SW 1271 (cell line): ENCODE measurements at regions not wholly inside any gene's neighbourhood (a gene's known extent, or its start where the extent isn't known, plus 50 kb on each side); places are given as distances from the start of the nearest gene placed in this dataset.
A peak's percentile ranks its signal among the peaks of the same experiment; 100 is the strongest.

ENCODE experiments used
- DNase-seq, 2 experiments: peaks; one replicate each; lab custom pipeline; 2025; lab: John Stamatoyannopoulos, UW

- DNase-seq, result peak; percentile 53 to 77
Observed at GRCh38 chr10:113326160-113327111, 226.4 kb upstream of the HABP2 start.

- DNase-seq, result no peak
Observed at GRCh38 chr10:113329121-113329596, 223.7 kb upstream of the HABP2 start.

- DNase-seq, result no peak
Observed at GRCh38 chr10:113331961-113332360, 220.9 kb upstream of the HABP2 start.

GRCh38 chr10:113333313-113333712 is 219.5 kb upstream of the HABP2 start:
- DNase-seq, result no peak

GRCh38 chr10:113335592-113335991 is 217.3 kb upstream of the HABP2 start:
- DNase-seq, result no peak

- no peak for DNase-seq
Observed at GRCh38 chr10:113336549-113337130, 216.2 kb upstream of the HABP2 start.

- DNase-seq, result no peak
Observed at GRCh38 chr10:113337142-113337541, 215.7 kb upstream of the HABP2 start.

GRCh38 chr10:113339121-113339520 is 213.7 kb upstream of the HABP2 start:
- no peak for DNase-seq

- no peak for DNase-seq
Observed at GRCh38 chr10:113340282-113340681, 212.6 kb upstream of the HABP2 start.

GRCh38 chr10:113341138-113341537 is 211.7 kb upstream of the HABP2 start:
- DNase-seq, result no peak

GRCh38 chr10:113345826-113346624 is 206.8 kb upstream of the HABP2 start:
- DNase-seq, result no peak

- no peak for DNase-seq
Observed at GRCh38 chr10:113347508-113347907, 205.3 kb upstream of the HABP2 start.

- no peak for DNase-seq
Observed at GRCh38 chr10:113348694-113349093, 204.2 kb upstream of the HABP2 start.

- DNase-seq, result no peak
Observed at GRCh38 chr10:113350311-113351040, 202.4 kb upstream of the HABP2 start.

- DNase-seq, result no peak
Observed at GRCh38 chr10:113354711-113355110, 198.1 kb upstream of the HABP2 start.

- DNase-seq, result no peak
Observed at GRCh38 chr10:113356794-113357680, 195.8 kb upstream of the HABP2 start.

GRCh38 chr10:113357681-113358300 is 195.1 kb upstream of the HABP2 start:
- no peak for DNase-seq

GRCh38 chr10:113359655-113360054 is 193.2 kb upstream of the HABP2 start:
- no peak for DNase-seq

GRCh38 chr10:113360870-113361269 is 192.0 kb upstream of the HABP2 start:
- no peak for DNase-seq

- no peak for DNase-seq
Observed at GRCh38 chr10:113362645-113363091, 190.2 kb upstream of the HABP2 start.
